T-helper 17 cell (primary cell): ENCODE measurements at regions not wholly inside any gene's neighbourhood (a gene's known extent, or its start where the extent isn't known, plus 50 kb on each side); places are given as distances from the start of the nearest gene placed in this dataset.

Experiments used
- ATAC-seq: fragments of 150-1000 bp; cut with Tn5 transposase; 2 replicates; pipeline ENCODE4 v1.10.0; 2021; ENCODE audit warnings: mild to moderate bottlenecking, moderate library complexity
- DNase-seq, 3 donors: peaks; one replicate each; pipeline versions ENCODE4 v3.0.0 to v3.0.0-alpha.2; 2020 to 2021
- H3K9me3 ChIP-seq: one replicate; pipeline ENCODE4 v1.7.0; 2013; ENCODE audit warnings: low read length, mild to moderate bottlenecking; ENCODE audit not compliant: control insufficient read depth, poor library complexity, severe bottlenecking
- H3K27ac Mint-ChIP-seq: one replicate; pipeline ENCODE4 v1.8.0; 2022; ENCODE audit warnings: mild to moderate bottlenecking, moderate library complexity, mixed read lengths
- H3K27me3 Mint-ChIP-seq: one replicate; pipeline ENCODE4 v1.8.0; 2022; ENCODE audit warnings: mixed read lengths
- H3K36me3 Mint-ChIP-seq: one replicate; pipeline ENCODE4 v1.8.0; 2022; ENCODE audit warnings: low read depth, mixed read lengths
- H3K4me1 Mint-ChIP-seq: one replicate; pipeline ENCODE4 v1.8.0; 2022; ENCODE audit warnings: mild to moderate bottlenecking, mixed read lengths
- H3K4me3 Mint-ChIP-seq: one replicate; pipeline ENCODE4 v1.8.0; 2022; ENCODE audit warnings: mild to moderate bottlenecking, moderate library complexity, mixed read lengths

GRCh38 chr12:73452672-73453469 lies 1084.8 kb upstream of the ATXN7L3B start:
- ATAC-seq = no peak

GRCh38 chr12:73460212-73460611 lies 1077.4 kb upstream of the ATXN7L3B start:
- H3K36me3 Mint-ChIP-seq = no peaks in the 10 kb centered on the region
- ATAC-seq = no peak
- DNase-seq = no peak
- no peak overlapping the region for H3K4me3 Mint-ChIP-seq
- no peak overlapping the region for H3K27ac Mint-ChIP-seq
- no peaks in the 10 kb centered on the region for H3K4me1 Mint-ChIP-seq
- H3K9me3 ChIP-seq = no peaks in the 10 kb centered on the region
- H3K27me3 Mint-ChIP-seq = no peaks in the 10 kb centered on the region

More at GRCh38 chr12:73452672-73453469, 1084.8 kb upstream of the ATXN7L3B start:
- Mint-ChIP-seq H3K36me3 (no peaks in the 10 kb centered on the region), H3K27me3 (no peaks in the 10 kb centered on the region), H3K27ac (no peak overlapping the region), H3K4me3 (no peak overlapping the region), H3K4me1 (no peaks in the 10 kb centered on the region)
- no peak for DNase-seq
- no peaks in the 10 kb centered on the region for H3K9me3 ChIP-seq

GRCh38 chr12:73465106-73465505 lies 1072.5 kb upstream of the ATXN7L3B start:
- ATAC-seq = no peak
- H3K4me1 Mint-ChIP-seq = no peaks in the 10 kb centered on the region

GRCh38 chr12:73486256-73486655 lies 1051.4 kb upstream of the ATXN7L3B start:
- Mint-ChIP-seq H3K4me1 (no peaks in the 10 kb centered on the region), H3K36me3 (no peaks in the 10 kb centered on the region), H3K27ac (no peak overlapping the region), H3K4me3 (no peak overlapping the region), H3K27me3 (no peaks in the 10 kb centered on the region)
- ATAC-seq (no peak), DNase-seq (no peak)
- H3K9me3 ChIP-seq = no peaks in the 10 kb centered on the region

More at GRCh38 chr12:73465106-73465505, 1072.5 kb upstream of the ATXN7L3B start:
- no peak for DNase-seq
- H3K27ac Mint-ChIP-seq = no peak overlapping the region
- H3K9me3 ChIP-seq = no peaks in the 10 kb centered on the region
- no peaks in the 10 kb centered on the region for H3K36me3 Mint-ChIP-seq
- H3K4me3 Mint-ChIP-seq = no peak overlapping the region
- no peaks in the 10 kb centered on the region for H3K27me3 Mint-ChIP-seq

- Mint-ChIP-seq H3K27ac (no peak overlapping the region), H3K27me3 (no peaks in the 10 kb centered on the region), H3K36me3 (no peaks in the 10 kb centered on the region), H3K4me1 (no peaks in the 10 kb centered on the region), H3K4me3 (no peak overlapping the region)
- no peak for ATAC-seq
- DNase-seq = no peak
- H3K9me3 ChIP-seq = peaks cover 2% of the 10 kb centered on the region
Observed at GRCh38 chr12:73506611-73507010, 1031.0 kb upstream of the ATXN7L3B start.

GRCh38 chr12:73514672-73515071 lies 1023.0 kb upstream of the ATXN7L3B start:
- Mint-ChIP-seq H3K27ac (no peak overlapping the region), H3K4me1 (no peaks in the 10 kb centered on the region), H3K4me3 (no peak overlapping the region), H3K36me3 (no peaks in the 10 kb centered on the region), H3K27me3 (no peaks in the 10 kb centered on the region)
- H3K9me3 ChIP-seq = peaks cover 4% of the 10 kb centered on the region
- DNase-seq (no peak), ATAC-seq (no peak)

- no peaks in the 10 kb centered on the region for H3K36me3 Mint-ChIP-seq
- ATAC-seq (no peak), DNase-seq (no peak)
- no peak overlapping the region for H3K4me3 Mint-ChIP-seq
- H3K27me3 Mint-ChIP-seq = no peaks in the 10 kb centered on the region
- H3K9me3 ChIP-seq = peaks cover 2% of the 10 kb centered on the region
- no peaks in the 10 kb centered on the region for H3K4me1 Mint-ChIP-seq
- H3K27ac Mint-ChIP-seq = no peak overlapping the region
Observed at GRCh38 chr12:73517859-73518258, 1019.8 kb upstream of the ATXN7L3B start.

- no peak for DNase-seq
- no peak overlapping the region for H3K27ac Mint-ChIP-seq
- H3K4me3 Mint-ChIP-seq = no peak overlapping the region
- no peaks in the 10 kb centered on the region for H3K36me3 Mint-ChIP-seq
- no peaks in the 10 kb centered on the region for H3K9me3 ChIP-seq
- no peak for ATAC-seq
- H3K4me1 Mint-ChIP-seq = no peaks in the 10 kb centered on the region
- no peaks in the 10 kb centered on the region for H3K27me3 Mint-ChIP-seq
Observed at GRCh38 chr12:73529231-73529630, 1008.4 kb upstream of the ATXN7L3B start.

GRCh38 chr12:73529954-73530353 lies 1007.7 kb upstream of the ATXN7L3B start:
- Mint-ChIP-seq H3K4me1 (no peaks in the 10 kb centered on the region), H3K36me3 (no peaks in the 10 kb centered on the region), H3K27me3 (no peaks in the 10 kb centered on the region), H3K27ac (no peak overlapping the region), H3K4me3 (no peak overlapping the region)
- ATAC-seq (no peak), DNase-seq (no peak)
- H3K9me3 ChIP-seq = no peaks in the 10 kb centered on the region

- no peaks in the 10 kb centered on the region for H3K9me3 ChIP-seq
- Mint-ChIP-seq H3K4me1 (no peaks in the 10 kb centered on the region), H3K27me3 (no peaks in the 10 kb centered on the region), H3K4me3 (no peak overlapping the region), H3K27ac (no peak overlapping the region), H3K36me3 (no peaks in the 10 kb centered on the region)
- no peak for DNase-seq
- no peak for ATAC-seq
Observed at GRCh38 chr12:73531752-73532151, 1005.9 kb upstream of the ATXN7L3B start.

- Mint-ChIP-seq H3K27ac (no peak overlapping the region), H3K4me1 (no peaks in the 10 kb centered on the region), H3K4me3 (no peak overlapping the region), H3K36me3 (no peaks in the 10 kb centered on the region), H3K27me3 (no peaks in the 10 kb centered on the region)
- H3K9me3 ChIP-seq = no peaks in the 10 kb centered on the region
- DNase-seq = no peak
- ATAC-seq = no peak
Observed at GRCh38 chr12:73547421-73547820, 990.2 kb upstream of the ATXN7L3B start.

- no peak for ATAC-seq
- Mint-ChIP-seq H3K36me3 (no peaks in the 10 kb centered on the region), H3K4me1 (no peaks in the 10 kb centered on the region), H3K4me3 (no peak overlapping the region), H3K27ac (no peak overlapping the region), H3K27me3 (no peaks in the 10 kb centered on the region)
- no peak for DNase-seq
- no peaks in the 10 kb centered on the region for H3K9me3 ChIP-seq
Observed at GRCh38 chr12:73585136-73585535, 952.5 kb upstream of the ATXN7L3B start.

GRCh38 chr12:73589220-73589619 lies 948.4 kb upstream of the ATXN7L3B start:
- no peaks in the 10 kb centered on the region for H3K27me3 Mint-ChIP-seq

GRCh38 chr12:73598626-73599025 lies 939.0 kb upstream of the ATXN7L3B start:
- Mint-ChIP-seq H3K36me3 (no peaks in the 10 kb centered on the region), H3K4me1 (no peaks in the 10 kb centered on the region), H3K4me3 (no peak overlapping the region), H3K27me3 (no peaks in the 10 kb centered on the region), H3K27ac (no peak overlapping the region)
- ATAC-seq (no peak), DNase-seq (no peak)
- peaks cover 2% of the 10 kb centered on the region for H3K9me3 ChIP-seq

More at GRCh38 chr12:73589220-73589619, 948.4 kb upstream of the ATXN7L3B start:
- no peak for DNase-seq
- Mint-ChIP-seq H3K27ac (no peak overlapping the region), H3K4me3 (no peak overlapping the region), H3K36me3 (no peaks in the 10 kb centered on the region), H3K4me1 (no peaks in the 10 kb centered on the region)
- ATAC-seq = no peak
- H3K9me3 ChIP-seq = no peaks in the 10 kb centered on the region
